ENCODE measurements at regions not wholly inside any gene's neighbourhood (a gene's known extent, or its start where the extent isn't known, plus 50 kb on each side); places are given as distances from the start of the nearest gene placed in this dataset.
A peak's percentile ranks its signal among the peaks of the same experiment; 100 is the strongest.

GRCh38 chr4:134955059-134955458 is 753.5 kb upstream of the PABPC4L start:
- no peak for FAIRE-seq
- no peaks in the 10 kb centered on the region for H3K27me3 ChIP-seq (ENCODE audit: control insufficient read depth, insufficient read depth, low read length)
- no peak overlapping the region for H3K9ac ChIP-seq (ENCODE audit: low read length in 3 of 3)
- H3K9me3 ChIP-seq (ENCODE audit: control insufficient read depth in 2 of 3, insufficient read depth in 1 of 3, low read length in 3 of 3) = no peaks in the 10 kb centered on the region
- TF ChIP-seq CTCF (IDR thresholded peaks at IDR 0.05; ENCODE audit: borderline replicate concordance, extremely low read depth, insufficient read depth) = no peak
- H3K36me3 ChIP-seq (ENCODE audit: control insufficient read depth in 2 of 3, insufficient read depth in 3 of 3, low read length in 3 of 3) = no peaks in the 10 kb centered on the region
- no peak overlapping the region for H3K4me3 ChIP-seq (ENCODE audit: low read length in 3 of 3)
- H3K27ac ChIP-seq (ENCODE audit: low read depth in 2 of 2, low read length in 2 of 2) = no peak overlapping the region
- DNase-seq = no peak
- no peaks in the 10 kb centered on the region for H3K4me1 ChIP-seq (ENCODE audit: control insufficient read depth in 2 of 3, insufficient read depth in 2 of 3, low read depth in 1 of 3, low read length in 3 of 3)
- intact Hi-C loops (cut with DNase I) = no loop called here

GRCh38 chr4:134952775-134953174 is 751.2 kb upstream of the PABPC4L start:
- Histone ChIP-seq H3K36me3 (ENCODE audit: control insufficient read depth in 2 of 3, insufficient read depth in 3 of 3, low read length in 3 of 3) (no peaks in the 10 kb centered on the region), H3K4me3 (ENCODE audit: low read length in 3 of 3) (no peak overlapping the region), H3K9ac (ENCODE audit: low read length in 3 of 3) (no peak overlapping the region), H3K27me3 (ENCODE audit: control insufficient read depth, insufficient read depth, low read length) (no peaks in the 10 kb centered on the region), H3K4me1 (ENCODE audit: control insufficient read depth in 2 of 3, insufficient read depth in 2 of 3, low read depth in 1 of 3, low read length in 3 of 3) (no peaks in the 10 kb centered on the region), H3K9me3 (ENCODE audit: control insufficient read depth in 2 of 3, insufficient read depth in 1 of 3, low read length in 3 of 3) (no peaks in the 10 kb centered on the region), H3K27ac (ENCODE audit: low read depth in 2 of 2, low read length in 2 of 2) (no peak overlapping the region)
- DNase-seq (peak in 1 of 5 donors; percentile 62), FAIRE-seq (no peak)
- intact Hi-C loops (cut with DNase I) = no loop called here
- no peak for TF ChIP-seq CTCF (IDR thresholded peaks at IDR 0.05; ENCODE audit: borderline replicate concordance, extremely low read depth, insufficient read depth)

DNA sequence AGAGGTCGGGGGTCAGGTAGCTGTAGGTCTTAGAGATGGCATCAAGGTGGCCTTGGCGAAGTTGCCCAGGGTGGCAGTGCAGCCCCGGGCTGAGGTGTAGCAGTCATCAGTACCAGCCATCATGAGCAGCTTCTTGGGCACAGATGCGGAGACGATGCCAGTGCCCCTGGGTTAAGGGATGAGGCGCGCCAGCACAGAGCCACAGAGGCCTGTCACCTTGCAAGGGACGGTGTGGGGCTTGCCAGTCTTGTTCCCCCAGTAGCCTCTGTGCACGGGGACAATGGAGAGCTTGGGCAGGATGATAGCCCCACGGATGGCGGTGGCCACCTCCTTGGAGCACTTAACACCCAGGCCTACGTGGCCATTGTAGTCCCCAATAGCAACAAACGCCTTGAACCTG is 750.7 kb upstream of the PABPC4L start:
- Histone ChIP-seq H3K27me3 (ENCODE audit: control insufficient read depth, insufficient read depth, low read length) (no peaks in the 10 kb centered on the region), H3K4me1 (ENCODE audit: control insufficient read depth in 2 of 3, insufficient read depth in 2 of 3, low read depth in 1 of 3, low read length in 3 of 3) (no peaks in the 10 kb centered on the region), H3K4me3 (ENCODE audit: low read length in 3 of 3) (no peak overlapping the region), H3K9ac (ENCODE audit: low read length in 3 of 3) (no peak overlapping the region), H3K36me3 (ENCODE audit: control insufficient read depth in 2 of 3, insufficient read depth in 3 of 3, low read length in 3 of 3) (no peaks in the 10 kb centered on the region), H3K9me3 (ENCODE audit: control insufficient read depth in 2 of 3, insufficient read depth in 1 of 3, low read length in 3 of 3) (no peaks in the 10 kb centered on the region), H3K27ac (ENCODE audit: low read depth in 2 of 2, low read length in 2 of 2) (no peak overlapping the region)
- no peak for FAIRE-seq
- intact Hi-C loops (cut with DNase I) = no loop called here
- peak in 1 of 5 donors; percentile 61 for DNase-seq
- TF ChIP-seq CTCF (IDR thresholded peaks at IDR 0.05; ENCODE audit: borderline replicate concordance, extremely low read depth, insufficient read depth) = no peak

GRCh38 chr4:134948110-134948642 is 746.6 kb upstream of the PABPC4L start:
- Histone ChIP-seq H3K9me3 (ENCODE audit: control insufficient read depth in 2 of 3, insufficient read depth in 1 of 3, low read length in 3 of 3) (no peaks in the 10 kb centered on the region), H3K9ac (ENCODE audit: low read length in 3 of 3) (no peak overlapping the region), H3K27ac (ENCODE audit: low read depth in 2 of 2, low read length in 2 of 2) (no peak overlapping the region), H3K27me3 (ENCODE audit: control insufficient read depth, insufficient read depth, low read length) (no peaks in the 10 kb centered on the region), H3K4me1 (ENCODE audit: control insufficient read depth in 2 of 3, insufficient read depth in 2 of 3, low read depth in 1 of 3, low read length in 3 of 3) (no peaks in the 10 kb centered on the region), H3K4me3 (ENCODE audit: low read length in 3 of 3) (no peak overlapping the region), H3K36me3 (ENCODE audit: control insufficient read depth in 2 of 3, insufficient read depth in 3 of 3, low read length in 3 of 3) (no peaks in the 10 kb centered on the region)
- DNase-seq (no peak), FAIRE-seq (no peak)
- TF ChIP-seq CTCF (IDR thresholded peaks at IDR 0.05; ENCODE audit: borderline replicate concordance, extremely low read depth, insufficient read depth) = no peak
- intact Hi-C loops (cut with DNase I) = no loop called here
